ENCODE measurements at regions not wholly inside any gene's neighbourhood (a gene's known extent, or its start where the extent isn't known, plus 50 kb on each side); places are given as distances from the start of the nearest gene placed in this dataset.
"Not testable (repeated sequence)": the region's sequence is repeated elsewhere in the genome, so short reads cannot be mapped to it uniquely, and the experiment has no call there.

DNA sequence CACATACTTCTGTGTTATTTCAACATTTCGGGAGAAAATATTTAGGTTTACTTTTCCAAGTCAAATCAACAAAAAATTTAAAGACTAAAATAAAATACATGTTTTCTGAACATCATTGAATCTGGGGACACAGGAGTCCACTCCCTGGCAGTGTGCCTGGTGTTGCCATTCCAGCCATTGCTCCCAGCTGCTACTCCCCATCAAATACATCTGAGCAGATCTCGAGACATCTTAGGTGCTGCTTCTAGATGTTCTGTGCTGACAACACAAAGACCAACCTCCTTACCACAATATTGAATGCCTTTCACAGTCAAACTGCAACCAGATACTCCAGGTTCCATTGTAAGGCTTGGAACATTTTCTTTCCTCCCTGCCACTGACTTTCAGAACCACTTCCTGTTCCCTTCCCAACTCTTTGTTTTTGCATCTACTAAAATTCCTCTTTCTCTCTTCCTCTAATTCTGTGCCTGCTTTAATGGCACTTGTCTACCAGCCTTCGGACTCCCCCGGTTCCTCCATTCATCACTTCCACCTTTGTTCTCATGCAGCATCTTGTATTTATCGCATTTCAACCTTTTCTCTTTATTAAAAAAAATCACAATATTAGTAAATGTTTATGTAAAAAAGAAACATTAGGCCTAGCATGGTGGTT is 81.1 kb upstream of the SLC4A7 start:
- Histone ChIP-seq H3K27ac (ENCODE audit: low read depth, low read length) (no peak overlapping the region), H3K9me3 (ENCODE audit: control insufficient read depth in 5 of 5, low read length in 5 of 5) (no peaks in the 10 kb centered on the region), H3K27me3 (ENCODE audit: control insufficient read depth in 5 of 5, insufficient read depth in 4 of 5, low read length in 5 of 5) (no peaks in the 10 kb centered on the region), H3K4me1 (ENCODE audit: control insufficient read depth in 5 of 5, insufficient read depth in 5 of 5, low read length in 5 of 5) (peaks cover 0 to 11% (median 6%) of the 10 kb centered on the region in 5 donors), H3K36me3 (ENCODE audit: control insufficient read depth in 5 of 5, insufficient read depth in 5 of 5, low read length in 5 of 5) (no peaks in the 10 kb centered on the region), H3K4me3 (ENCODE audit: low read depth in 1 of 5, low read length in 5 of 5) (no peak overlapping the region), H3K9ac (ENCODE audit: low read length in 5 of 5) (no peak overlapping the region)

DNA sequence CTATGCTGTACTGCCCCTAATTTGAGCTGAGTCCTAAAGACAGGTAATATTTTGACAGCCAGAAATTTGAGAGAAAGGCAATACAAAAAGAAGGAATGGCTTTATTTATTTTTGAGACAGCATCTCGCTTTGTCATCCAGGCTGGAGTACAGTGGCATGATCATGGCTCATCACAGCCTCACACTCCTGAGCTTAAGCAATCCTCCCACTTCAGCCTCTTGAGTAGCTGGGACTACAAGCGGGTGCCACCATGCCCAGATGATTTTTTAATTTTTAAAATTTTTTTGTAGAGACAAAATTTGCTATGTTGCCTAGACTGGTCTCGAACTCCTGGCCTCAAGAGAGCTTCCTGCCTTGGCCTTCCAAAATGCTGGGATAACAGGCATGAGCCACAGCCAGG is 77.4 kb upstream of the SLC4A7 start:
- H3K27ac ChIP-seq (ENCODE audit: low read depth, low read length) = no peak overlapping the region
- no peaks in the 10 kb centered on the region for H3K27me3 ChIP-seq (ENCODE audit: control insufficient read depth in 5 of 5, insufficient read depth in 4 of 5, low read length in 5 of 5)
- H3K9ac ChIP-seq (ENCODE audit: low read length in 5 of 5) = no peak overlapping the region
- H3K4me3 ChIP-seq (ENCODE audit: low read depth in 1 of 5, low read length in 5 of 5) = no peak overlapping the region
- H3K36me3 ChIP-seq (ENCODE audit: control insufficient read depth in 5 of 5, insufficient read depth in 5 of 5, low read length in 5 of 5) = no peaks in the 10 kb centered on the region
- H3K9me3 ChIP-seq (ENCODE audit: control insufficient read depth in 5 of 5, low read length in 5 of 5) = no peaks in the 10 kb centered on the region
- H3K4me1 ChIP-seq (ENCODE audit: control insufficient read depth in 5 of 5, insufficient read depth in 5 of 5, low read length in 5 of 5) = peaks cover 3 to 19% (median 8%) of the 10 kb centered on the region in 5 donors

DNA sequence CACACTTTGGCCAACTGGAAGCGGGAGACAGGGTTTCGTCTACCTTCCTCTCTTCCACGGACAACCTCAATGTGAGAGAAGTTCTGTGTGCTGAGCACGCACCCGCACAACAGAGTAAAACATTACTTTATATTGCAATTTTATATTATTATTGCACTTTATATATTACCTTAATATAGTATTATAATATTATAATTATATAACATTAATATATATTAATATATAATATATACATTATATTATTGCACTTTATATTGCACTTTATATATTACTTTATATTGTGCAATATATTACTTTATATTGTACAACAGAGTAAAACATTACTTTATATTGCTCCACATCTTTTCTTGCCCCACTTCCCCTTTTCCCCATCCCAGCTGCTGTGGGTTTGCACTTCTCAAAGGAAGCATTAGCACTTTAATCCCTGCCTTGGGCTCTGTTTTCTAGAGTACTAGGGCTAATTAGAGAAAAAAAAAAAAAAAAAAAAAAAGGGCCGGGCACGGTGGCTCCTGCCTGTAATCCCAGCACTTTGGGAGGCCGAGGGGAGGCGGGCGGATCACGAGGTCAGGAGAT is 76.4 kb upstream of the SLC4A7 start:
- Histone ChIP-seq H3K36me3 (ENCODE audit: control insufficient read depth in 5 of 5, insufficient read depth in 5 of 5, low read length in 5 of 5) (no peaks in the 10 kb centered on the region), H3K9me3 (ENCODE audit: control insufficient read depth in 5 of 5, low read length in 5 of 5) (no peaks in the 10 kb centered on the region), H3K4me1 (ENCODE audit: control insufficient read depth in 5 of 5, insufficient read depth in 5 of 5, low read length in 5 of 5) (peaks cover 3 to 19% (median 8%) of the 10 kb centered on the region in 5 donors), H3K27ac (ENCODE audit: low read depth, low read length) (no peak overlapping the region), H3K9ac (ENCODE audit: low read length in 5 of 5) (no peak overlapping the region), H3K27me3 (ENCODE audit: control insufficient read depth in 5 of 5, insufficient read depth in 4 of 5, low read length in 5 of 5) (no peaks in the 10 kb centered on the region), H3K4me3 (ENCODE audit: low read depth in 1 of 5, low read length in 5 of 5) (no peak overlapping the region)

DNA sequence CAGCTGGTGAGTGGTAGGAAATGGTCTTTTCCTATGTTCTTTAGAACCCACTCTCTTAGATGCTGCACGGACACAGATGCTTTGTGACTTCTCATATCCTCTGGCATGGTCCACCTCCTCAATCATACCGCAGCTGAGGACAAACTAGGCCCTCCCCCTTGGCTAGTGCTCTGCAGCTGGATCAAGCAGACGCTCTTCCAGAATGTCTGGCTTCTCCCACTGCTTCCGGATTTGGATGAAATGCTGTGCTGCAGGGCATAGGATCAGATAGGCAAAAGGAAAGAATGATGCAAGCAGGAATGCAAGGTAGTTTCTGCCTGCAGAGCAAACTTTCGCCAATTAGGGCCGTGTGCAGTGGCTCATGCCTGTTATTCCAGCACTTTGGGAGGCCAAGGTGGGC is 75.7 kb upstream of the SLC4A7 start:
- Histone ChIP-seq H3K27me3 (ENCODE audit: control insufficient read depth in 5 of 5, insufficient read depth in 4 of 5, low read length in 5 of 5) (no peaks in the 10 kb centered on the region), H3K4me1 (ENCODE audit: control insufficient read depth in 5 of 5, insufficient read depth in 5 of 5, low read length in 5 of 5) (peaks cover 3 to 15% (median 8%) of the 10 kb centered on the region in 5 donors), H3K36me3 (ENCODE audit: control insufficient read depth in 5 of 5, insufficient read depth in 5 of 5, low read length in 5 of 5) (no peaks in the 10 kb centered on the region), H3K9me3 (ENCODE audit: control insufficient read depth in 5 of 5, low read length in 5 of 5) (no peaks in the 10 kb centered on the region), H3K27ac (ENCODE audit: low read depth, low read length) (no peak overlapping the region), H3K9ac (ENCODE audit: low read length in 5 of 5) (no peak overlapping the region), H3K4me3 (ENCODE audit: low read depth in 1 of 5, low read length in 5 of 5) (no peak overlapping the region)

DNA sequence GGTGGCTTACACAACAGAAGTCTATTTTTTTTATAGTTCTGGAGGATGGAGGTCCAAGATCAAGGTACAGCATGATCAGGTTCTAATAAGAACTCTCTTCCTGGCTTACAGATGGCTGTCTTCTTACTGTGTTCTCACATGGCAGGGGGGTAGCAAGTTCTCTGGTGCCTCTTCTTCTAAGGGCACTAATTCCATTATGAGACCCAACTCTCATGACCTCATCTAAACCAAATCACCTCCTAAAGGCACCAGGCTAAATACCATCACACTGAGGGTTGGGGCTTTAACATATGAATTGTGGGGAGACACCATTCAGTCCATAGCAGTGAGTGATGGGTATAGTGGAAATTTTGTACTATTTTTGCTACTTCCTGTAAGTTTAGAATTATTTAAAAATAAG is 75.2 kb upstream of the SLC4A7 start:
- H3K9me3 ChIP-seq (ENCODE audit: control insufficient read depth in 5 of 5, low read length in 5 of 5) = no peaks in the 10 kb centered on the region
- H3K4me1 ChIP-seq (ENCODE audit: control insufficient read depth in 5 of 5, insufficient read depth in 5 of 5, low read length in 5 of 5) = peaks cover 3 to 15% (median 8%) of the 10 kb centered on the region in 5 donors
- no peak overlapping the region for H3K27ac ChIP-seq (ENCODE audit: low read depth, low read length)
- H3K9ac ChIP-seq (ENCODE audit: low read length in 5 of 5) = no peak overlapping the region
- no peaks in the 10 kb centered on the region for H3K27me3 ChIP-seq (ENCODE audit: control insufficient read depth in 5 of 5, insufficient read depth in 4 of 5, low read length in 5 of 5)
- no peak overlapping the region for H3K4me3 ChIP-seq (ENCODE audit: low read depth in 1 of 5, low read length in 5 of 5)
- no peaks in the 10 kb centered on the region for H3K36me3 ChIP-seq (ENCODE audit: control insufficient read depth in 5 of 5, insufficient read depth in 5 of 5, low read length in 5 of 5)

DNA sequence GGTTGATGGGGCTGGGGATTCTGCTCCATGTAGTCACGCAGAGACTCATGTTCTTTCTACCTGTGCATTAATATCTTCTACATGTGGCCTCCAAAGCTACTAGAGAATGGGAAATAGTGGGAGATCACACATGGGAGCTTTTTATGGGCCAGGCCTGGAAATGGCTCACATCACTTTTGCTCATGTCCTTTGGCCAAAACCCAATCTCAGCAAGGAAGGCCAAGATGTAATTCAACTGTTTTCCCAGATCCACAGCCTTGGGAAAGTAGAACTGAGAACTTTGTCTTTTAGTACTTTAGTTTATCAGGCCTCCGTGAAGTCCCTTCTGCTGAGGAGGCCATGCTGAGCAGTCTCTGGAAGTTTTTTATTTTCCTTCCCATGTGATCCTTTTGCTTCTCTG is 73.2 kb upstream of the SLC4A7 start:
- Histone ChIP-seq H3K4me1 (ENCODE audit: control insufficient read depth in 5 of 5, insufficient read depth in 5 of 5, low read length in 5 of 5) (peaks cover 3 to 21% (median 8%) of the 10 kb centered on the region in 5 donors), H3K4me3 (ENCODE audit: low read depth in 1 of 5, low read length in 5 of 5) (no peak overlapping the region), H3K27ac (ENCODE audit: low read depth, low read length) (peak overlapping the region; percentile 78), H3K36me3 (ENCODE audit: control insufficient read depth in 5 of 5, insufficient read depth in 5 of 5, low read length in 5 of 5) (no peaks in the 10 kb centered on the region), H3K9ac (ENCODE audit: low read length in 5 of 5) (no peak overlapping the region), H3K27me3 (ENCODE audit: control insufficient read depth in 5 of 5, insufficient read depth in 4 of 5, low read length in 5 of 5) (no peaks in the 10 kb centered on the region), H3K9me3 (ENCODE audit: control insufficient read depth in 5 of 5, low read length in 5 of 5) (no peaks in the 10 kb centered on the region)

DNA sequence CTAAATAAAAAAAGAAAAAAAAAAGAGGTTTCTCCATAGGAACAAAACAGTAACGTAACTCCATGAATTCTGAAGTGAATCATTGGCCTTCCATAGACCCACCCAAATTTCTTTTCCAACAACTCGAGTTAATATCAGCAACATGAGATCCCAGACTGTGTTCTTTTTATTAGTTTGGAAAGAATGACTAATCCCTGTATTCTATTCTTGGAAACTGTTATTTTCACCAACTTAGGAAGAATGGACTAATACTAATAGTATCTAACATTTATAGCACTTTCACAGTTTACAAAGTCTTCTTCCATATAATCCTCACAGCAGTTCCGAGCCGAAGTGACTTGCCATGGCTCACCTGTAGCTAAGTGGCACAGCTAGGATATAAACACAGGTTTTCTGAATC is 72.7 kb upstream of the SLC4A7 start:
- Histone ChIP-seq H3K9ac (ENCODE audit: low read length in 5 of 5) (no peak overlapping the region), H3K27me3 (ENCODE audit: control insufficient read depth in 5 of 5, insufficient read depth in 4 of 5, low read length in 5 of 5) (no peaks in the 10 kb centered on the region), H3K27ac (ENCODE audit: low read depth, low read length) (peak overlapping the region; percentile 78), H3K36me3 (ENCODE audit: control insufficient read depth in 5 of 5, insufficient read depth in 5 of 5, low read length in 5 of 5) (no peaks in the 10 kb centered on the region), H3K9me3 (ENCODE audit: control insufficient read depth in 5 of 5, low read length in 5 of 5) (no peaks in the 10 kb centered on the region), H3K4me3 (ENCODE audit: low read depth in 1 of 5, low read length in 5 of 5) (no peak overlapping the region), H3K4me1 (ENCODE audit: control insufficient read depth in 5 of 5, insufficient read depth in 5 of 5, low read length in 5 of 5) (peaks cover 3 to 21% (median 8%) of the 10 kb centered on the region in 5 donors)

DNA sequence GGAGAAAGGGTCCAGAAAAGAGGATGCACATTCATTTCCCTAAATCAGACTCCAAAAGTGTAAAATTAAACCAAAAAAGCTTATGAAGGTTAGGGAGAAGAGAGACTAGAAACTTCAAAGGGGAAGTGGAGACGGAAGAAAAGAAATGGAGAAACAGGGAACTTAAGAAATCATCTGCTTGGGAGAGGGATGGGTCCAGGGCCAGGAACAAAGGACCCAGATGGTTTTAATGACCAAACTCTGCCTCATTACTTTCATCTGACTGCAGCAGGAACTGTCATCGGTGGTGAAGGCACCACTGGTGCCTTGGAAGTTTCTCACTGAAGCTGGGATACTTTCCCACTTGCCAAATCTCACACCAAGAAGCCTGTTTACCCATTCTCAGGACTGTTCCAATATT is 70.5 kb upstream of the SLC4A7 start:
- H3K36me3 ChIP-seq (ENCODE audit: control insufficient read depth in 5 of 5, insufficient read depth in 5 of 5, low read length in 5 of 5) = no peaks in the 10 kb centered on the region
- no peak overlapping the region for H3K4me3 ChIP-seq (ENCODE audit: low read depth in 1 of 5, low read length in 5 of 5)
- H3K27me3 ChIP-seq (ENCODE audit: control insufficient read depth in 5 of 5, insufficient read depth in 4 of 5, low read length in 5 of 5) = no peaks in the 10 kb centered on the region
- H3K27ac ChIP-seq (ENCODE audit: low read depth, low read length) = peak overlapping the region; percentile 42
- no peak overlapping the region for H3K9ac ChIP-seq (ENCODE audit: low read length in 5 of 5)
- H3K4me1 ChIP-seq (ENCODE audit: control insufficient read depth in 5 of 5, insufficient read depth in 5 of 5, low read length in 5 of 5) = peaks cover 0 to 15% (median 3%) of the 10 kb centered on the region in 5 donors
- H3K9me3 ChIP-seq (ENCODE audit: control insufficient read depth in 5 of 5, low read length in 5 of 5) = no peaks in the 10 kb centered on the region

DNA sequence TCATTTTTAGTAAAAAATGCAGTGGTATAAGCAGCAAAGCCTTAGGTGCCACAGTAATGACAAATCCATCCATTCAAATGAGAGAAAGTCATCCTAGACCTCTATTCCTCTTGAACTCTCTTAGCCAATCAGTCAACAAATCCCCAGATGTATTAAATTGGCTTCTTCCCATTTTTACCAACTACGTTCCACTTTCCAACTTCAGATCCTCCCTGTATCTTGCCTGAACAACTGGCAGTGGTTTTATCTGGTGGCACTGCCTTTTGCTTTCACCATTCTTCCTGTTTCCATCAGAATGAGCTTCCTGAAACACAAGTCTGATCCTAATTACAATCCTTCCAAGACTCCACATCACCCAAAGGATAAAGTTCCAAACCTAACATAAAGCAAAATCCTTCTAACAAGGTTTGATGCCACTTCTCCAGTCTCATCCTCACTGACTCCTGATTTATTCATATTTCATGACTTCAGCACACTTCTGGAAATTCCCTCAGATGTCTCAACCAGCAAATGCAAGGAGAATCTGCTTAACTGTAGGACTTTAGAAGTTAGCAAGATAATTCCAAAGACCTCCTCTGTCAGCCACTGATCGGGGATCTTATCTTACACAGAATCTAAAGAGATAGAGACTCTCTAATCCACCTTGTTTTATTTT is 69.8 kb upstream of the SLC4A7 start:
- Histone ChIP-seq H3K9me3 (ENCODE audit: control insufficient read depth in 5 of 5, low read length in 5 of 5) (no peaks in the 10 kb centered on the region), H3K9ac (ENCODE audit: low read length in 5 of 5) (no peak overlapping the region), H3K27me3 (ENCODE audit: control insufficient read depth in 5 of 5, insufficient read depth in 4 of 5, low read length in 5 of 5) (no peaks in the 10 kb centered on the region), H3K4me1 (ENCODE audit: control insufficient read depth in 5 of 5, insufficient read depth in 5 of 5, low read length in 5 of 5) (peaks cover 0 to 11% (median 0%) of the 10 kb centered on the region in 5 donors), H3K4me3 (ENCODE audit: low read depth in 1 of 5, low read length in 5 of 5) (no peak overlapping the region), H3K36me3 (ENCODE audit: control insufficient read depth in 5 of 5, insufficient read depth in 5 of 5, low read length in 5 of 5) (no peaks in the 10 kb centered on the region), H3K27ac (ENCODE audit: low read depth, low read length) (peak overlapping the region; percentile 42)

DNA sequence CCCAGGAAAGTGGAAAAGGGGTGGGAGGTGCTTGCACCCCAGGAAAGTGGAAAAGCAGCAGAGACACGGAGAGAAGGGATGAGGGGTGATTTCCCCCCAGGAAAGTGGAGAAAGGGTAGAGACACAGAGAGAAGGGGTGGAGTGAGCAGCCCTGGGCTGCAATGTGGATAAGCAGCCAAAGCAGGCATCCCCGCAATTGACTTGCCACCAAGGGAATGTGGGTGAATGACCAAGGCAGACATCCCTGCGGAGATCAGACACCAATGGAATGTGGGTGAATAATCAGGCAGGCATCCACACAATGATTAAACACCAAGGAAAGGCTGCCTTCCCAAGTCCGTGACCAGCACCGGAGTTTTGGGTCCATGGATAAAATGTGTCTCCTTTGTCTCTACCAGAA is 68.5 kb upstream of the SLC4A7 start:
- H3K4me1 ChIP-seq (ENCODE audit: control insufficient read depth in 5 of 5, insufficient read depth in 5 of 5, low read length in 5 of 5) = peaks cover 0 to 11% (median 0%) of the 10 kb centered on the region in 5 donors
- H3K4me3 ChIP-seq (ENCODE audit: low read depth in 1 of 5, low read length in 5 of 5); H3K27ac ChIP-seq (ENCODE audit: low read depth, low read length); H3K27me3 ChIP-seq (ENCODE audit: control insufficient read depth in 5 of 5, insufficient read depth in 4 of 5, low read length in 5 of 5); H3K36me3 ChIP-seq (ENCODE audit: control insufficient read depth in 5 of 5, insufficient read depth in 5 of 5, low read length in 5 of 5); H3K9ac ChIP-seq (ENCODE audit: low read length in 5 of 5); H3K9me3 ChIP-seq (ENCODE audit: control insufficient read depth in 5 of 5, low read length in 5 of 5): not testable (repeated sequence)
